ENCODE measurements at regions not wholly inside any gene's neighbourhood (a gene's known extent, or its start where the extent isn't known, plus 50 kb on each side); places are given as distances from the start of the nearest gene placed in this dataset.

- Histone ChIP-seq H3K27me3 (ENCODE audit: control insufficient read depth in 2 of 2, insufficient read depth in 2 of 2, low read length in 2 of 2) (peaks cover 0 to 25% of the 10 kb centered on the region in 2 donors), H3K36me3 (ENCODE audit: control insufficient read depth in 2 of 2, insufficient read depth in 2 of 2, low read length in 2 of 2) (no peaks in the 10 kb centered on the region), H3K4me3 (ENCODE audit: low read length in 2 of 2) (peak overlapping the region in 1 of 2 donors; percentile 10), H3K9me3 (ENCODE audit: control insufficient read depth in 2 of 2, low read length in 2 of 2) (no peaks in the 10 kb centered on the region), H3K9ac (ENCODE audit: low read depth in 1 of 2, low read length in 2 of 2) (no peak overlapping the region), H3K27ac (ENCODE audit: low read depth in 2 of 2, low read length in 2 of 2) (no peak overlapping the region), H3K4me1 (ENCODE audit: control insufficient read depth in 2 of 2, insufficient read depth in 2 of 2, low read length in 2 of 2) (no peaks in the 10 kb centered on the region)
These were observed 227.4 kb upstream of the AZI2 start for GRCh38 chr3:28575746-28576613.

DNA sequence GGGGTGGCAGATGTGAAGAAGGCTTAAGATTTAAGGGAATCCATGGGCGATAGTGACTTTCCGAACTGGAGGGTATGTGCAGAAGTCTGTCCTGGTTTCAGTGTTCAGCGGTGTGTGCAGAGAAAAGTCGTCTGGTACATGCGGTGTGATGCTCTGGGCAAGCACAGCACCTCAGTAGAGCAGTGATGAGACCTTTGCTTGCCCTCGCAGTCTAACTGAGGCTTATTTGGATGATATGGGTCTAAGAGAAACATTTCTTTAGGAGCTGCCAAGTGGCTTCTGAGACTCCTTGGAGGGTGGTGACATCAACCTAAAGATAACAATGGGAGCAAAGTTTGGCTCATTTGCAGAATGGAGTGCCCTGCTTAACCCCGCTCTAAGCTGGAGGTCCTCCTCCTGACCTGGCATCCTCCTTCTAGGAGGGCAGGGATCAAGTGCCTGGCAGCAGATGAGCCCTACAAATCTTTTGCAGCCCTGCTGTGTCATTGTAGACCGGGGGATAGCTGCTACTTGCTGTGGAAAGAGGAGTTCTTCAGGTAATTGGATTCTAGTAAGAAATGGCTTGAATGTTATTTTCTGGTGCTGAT, 228.1 kb upstream of the AZI2 start:
- H3K9me3 ChIP-seq (ENCODE audit: control insufficient read depth in 2 of 2, low read length in 2 of 2), result no peaks in the 10 kb centered on the region
- H3K27ac ChIP-seq (ENCODE audit: low read depth in 2 of 2, low read length in 2 of 2), result no peak overlapping the region
- no peak overlapping the region for H3K4me3 ChIP-seq (ENCODE audit: low read length in 2 of 2)
- H3K27me3 ChIP-seq (ENCODE audit: control insufficient read depth in 2 of 2, insufficient read depth in 2 of 2, low read length in 2 of 2), result peaks cover 0 to 25% of the 10 kb centered on the region in 2 donors
- no peak overlapping the region for H3K9ac ChIP-seq (ENCODE audit: low read depth in 1 of 2, low read length in 2 of 2)
- no peaks in the 10 kb centered on the region for H3K36me3 ChIP-seq (ENCODE audit: control insufficient read depth in 2 of 2, insufficient read depth in 2 of 2, low read length in 2 of 2)
- no peaks in the 10 kb centered on the region for H3K4me1 ChIP-seq (ENCODE audit: control insufficient read depth in 2 of 2, insufficient read depth in 2 of 2, low read length in 2 of 2)

GRCh38 chr3:28577941-28578500, 229.4 kb upstream of the AZI2 start:
- Histone ChIP-seq H3K27me3 (ENCODE audit: control insufficient read depth in 2 of 2, insufficient read depth in 2 of 2, low read length in 2 of 2) (peaks cover 0 to 25% of the 10 kb centered on the region in 2 donors), H3K27ac (ENCODE audit: low read depth in 2 of 2, low read length in 2 of 2) (no peak overlapping the region), H3K9ac (ENCODE audit: low read depth in 1 of 2, low read length in 2 of 2) (no peak overlapping the region), H3K36me3 (ENCODE audit: control insufficient read depth in 2 of 2, insufficient read depth in 2 of 2, low read length in 2 of 2) (no peaks in the 10 kb centered on the region), H3K9me3 (ENCODE audit: control insufficient read depth in 2 of 2, low read length in 2 of 2) (no peaks in the 10 kb centered on the region), H3K4me3 (ENCODE audit: low read length in 2 of 2) (no peak overlapping the region), H3K4me1 (ENCODE audit: control insufficient read depth in 2 of 2, insufficient read depth in 2 of 2, low read length in 2 of 2) (no peaks in the 10 kb centered on the region)

- Histone ChIP-seq H3K36me3 (ENCODE audit: control insufficient read depth in 2 of 2, insufficient read depth in 2 of 2, low read length in 2 of 2) (no peaks in the 10 kb centered on the region), H3K9ac (ENCODE audit: low read depth in 1 of 2, low read length in 2 of 2) (no peak overlapping the region), H3K4me3 (ENCODE audit: low read length in 2 of 2) (no peak overlapping the region), H3K9me3 (ENCODE audit: control insufficient read depth in 2 of 2, low read length in 2 of 2) (no peaks in the 10 kb centered on the region), H3K4me1 (ENCODE audit: control insufficient read depth in 2 of 2, insufficient read depth in 2 of 2, low read length in 2 of 2) (no peaks in the 10 kb centered on the region), H3K27ac (ENCODE audit: low read depth in 2 of 2, low read length in 2 of 2) (no peak overlapping the region), H3K27me3 (ENCODE audit: control insufficient read depth in 2 of 2, insufficient read depth in 2 of 2, low read length in 2 of 2) (no peaks in the 10 kb centered on the region)
These were observed 237.7 kb upstream of the AZI2 start for GRCh38 chr3:28586325-28586724.

GRCh38 chr3:28587723-28588122, 239.1 kb upstream of the AZI2 start:
- Histone ChIP-seq H3K9ac (ENCODE audit: low read depth in 1 of 2, low read length in 2 of 2) (no peak overlapping the region), H3K27ac (ENCODE audit: low read depth in 2 of 2, low read length in 2 of 2) (no peak overlapping the region), H3K4me3 (ENCODE audit: low read length in 2 of 2) (no peak overlapping the region), H3K27me3 (ENCODE audit: control insufficient read depth in 2 of 2, insufficient read depth in 2 of 2, low read length in 2 of 2) (no peaks in the 10 kb centered on the region), H3K9me3 (ENCODE audit: control insufficient read depth in 2 of 2, low read length in 2 of 2) (no peaks in the 10 kb centered on the region), H3K4me1 (ENCODE audit: control insufficient read depth in 2 of 2, insufficient read depth in 2 of 2, low read length in 2 of 2) (no peaks in the 10 kb centered on the region), H3K36me3 (ENCODE audit: control insufficient read depth in 2 of 2, insufficient read depth in 2 of 2, low read length in 2 of 2) (no peaks in the 10 kb centered on the region)

GRCh38 chr3:28590216-28590615, 241.6 kb upstream of the AZI2 start:
- H3K4me1 ChIP-seq (ENCODE audit: control insufficient read depth in 2 of 2, insufficient read depth in 2 of 2, low read length in 2 of 2), result no peaks in the 10 kb centered on the region
- H3K9ac ChIP-seq (ENCODE audit: low read depth in 1 of 2, low read length in 2 of 2), result no peak overlapping the region
- H3K9me3 ChIP-seq (ENCODE audit: control insufficient read depth in 2 of 2, low read length in 2 of 2), result no peaks in the 10 kb centered on the region
- H3K36me3 ChIP-seq (ENCODE audit: control insufficient read depth in 2 of 2, insufficient read depth in 2 of 2, low read length in 2 of 2), result no peaks in the 10 kb centered on the region
- no peaks in the 10 kb centered on the region for H3K27me3 ChIP-seq (ENCODE audit: control insufficient read depth in 2 of 2, insufficient read depth in 2 of 2, low read length in 2 of 2)
- no peak overlapping the region for H3K27ac ChIP-seq (ENCODE audit: low read depth in 2 of 2, low read length in 2 of 2)
- H3K4me3 ChIP-seq (ENCODE audit: low read length in 2 of 2), result no peak overlapping the region

DNA sequence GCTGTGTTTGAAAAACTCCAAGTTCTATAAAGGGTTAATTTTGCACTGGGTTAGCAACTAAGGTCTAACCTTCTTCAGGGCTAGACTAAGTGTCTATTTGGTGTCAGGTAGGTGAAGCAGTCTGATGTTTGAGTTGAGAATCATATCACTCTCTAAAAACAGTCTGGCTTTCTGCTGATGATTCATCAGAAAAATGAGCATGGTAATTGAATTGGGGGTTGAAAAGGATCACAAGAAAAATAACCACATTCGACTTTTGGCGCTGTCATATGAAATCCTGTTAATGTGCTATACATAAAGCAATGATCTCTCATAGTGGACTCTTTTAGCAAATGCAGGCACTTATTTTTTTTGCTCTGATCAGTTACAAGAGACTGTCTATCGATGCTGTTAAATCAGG, 242.2 kb upstream of the AZI2 start:
- Histone ChIP-seq H3K4me1 (ENCODE audit: control insufficient read depth in 2 of 2, insufficient read depth in 2 of 2, low read length in 2 of 2) (no peaks in the 10 kb centered on the region), H3K9me3 (ENCODE audit: control insufficient read depth in 2 of 2, low read length in 2 of 2) (no peaks in the 10 kb centered on the region), H3K27me3 (ENCODE audit: control insufficient read depth in 2 of 2, insufficient read depth in 2 of 2, low read length in 2 of 2) (no peaks in the 10 kb centered on the region), H3K36me3 (ENCODE audit: control insufficient read depth in 2 of 2, insufficient read depth in 2 of 2, low read length in 2 of 2) (no peaks in the 10 kb centered on the region), H3K4me3 (ENCODE audit: low read length in 2 of 2) (no peak overlapping the region), H3K27ac (ENCODE audit: low read depth in 2 of 2, low read length in 2 of 2) (no peak overlapping the region), H3K9ac (ENCODE audit: low read depth in 1 of 2, low read length in 2 of 2) (no peak overlapping the region)

- H3K4me1 ChIP-seq (ENCODE audit: control insufficient read depth in 2 of 2, insufficient read depth in 2 of 2, low read length in 2 of 2), result no peaks in the 10 kb centered on the region
- no peak overlapping the region for H3K4me3 ChIP-seq (ENCODE audit: low read length in 2 of 2)
- no peaks in the 10 kb centered on the region for H3K9me3 ChIP-seq (ENCODE audit: control insufficient read depth in 2 of 2, low read length in 2 of 2)
- H3K36me3 ChIP-seq (ENCODE audit: control insufficient read depth in 2 of 2, insufficient read depth in 2 of 2, low read length in 2 of 2), result no peaks in the 10 kb centered on the region
- no peak overlapping the region for H3K27ac ChIP-seq (ENCODE audit: low read depth in 2 of 2, low read length in 2 of 2)
- H3K9ac ChIP-seq (ENCODE audit: low read depth in 1 of 2, low read length in 2 of 2), result no peak overlapping the region
- no peaks in the 10 kb centered on the region for H3K27me3 ChIP-seq (ENCODE audit: control insufficient read depth in 2 of 2, insufficient read depth in 2 of 2, low read length in 2 of 2)
These were observed 246.7 kb upstream of the AZI2 start for GRCh38 chr3:28595372-28595771.

DNA sequence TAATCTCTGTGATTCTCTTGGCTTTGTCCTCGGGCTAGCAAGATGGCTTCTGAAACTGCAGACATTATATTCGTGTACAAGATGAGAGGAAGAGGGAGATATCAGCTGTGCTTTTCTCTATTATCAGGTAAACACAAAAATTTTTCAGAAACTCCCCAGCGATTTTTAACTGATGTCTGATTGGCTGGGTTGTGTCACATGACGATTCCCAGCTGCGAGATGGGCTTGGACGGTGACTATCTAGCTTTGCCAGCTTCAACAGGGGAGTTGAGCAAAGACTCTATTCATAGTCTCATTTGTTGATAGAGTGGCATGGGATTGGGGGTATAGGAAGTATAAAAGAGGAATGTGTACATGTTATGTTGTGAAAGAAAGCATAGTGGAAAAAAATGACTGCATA, 248.8 kb upstream of the AZI2 start:
- Histone ChIP-seq H3K27me3 (ENCODE audit: control insufficient read depth in 2 of 2, insufficient read depth in 2 of 2, low read length in 2 of 2) (no peaks in the 10 kb centered on the region), H3K27ac (ENCODE audit: low read depth in 2 of 2, low read length in 2 of 2) (no peak overlapping the region), H3K36me3 (ENCODE audit: control insufficient read depth in 2 of 2, insufficient read depth in 2 of 2, low read length in 2 of 2) (no peaks in the 10 kb centered on the region), H3K9ac (ENCODE audit: low read depth in 1 of 2, low read length in 2 of 2) (no peak overlapping the region), H3K9me3 (ENCODE audit: control insufficient read depth in 2 of 2, low read length in 2 of 2) (no peaks in the 10 kb centered on the region), H3K4me1 (ENCODE audit: control insufficient read depth in 2 of 2, insufficient read depth in 2 of 2, low read length in 2 of 2) (no peaks in the 10 kb centered on the region), H3K4me3 (ENCODE audit: low read length in 2 of 2) (no peak overlapping the region)

DNA sequence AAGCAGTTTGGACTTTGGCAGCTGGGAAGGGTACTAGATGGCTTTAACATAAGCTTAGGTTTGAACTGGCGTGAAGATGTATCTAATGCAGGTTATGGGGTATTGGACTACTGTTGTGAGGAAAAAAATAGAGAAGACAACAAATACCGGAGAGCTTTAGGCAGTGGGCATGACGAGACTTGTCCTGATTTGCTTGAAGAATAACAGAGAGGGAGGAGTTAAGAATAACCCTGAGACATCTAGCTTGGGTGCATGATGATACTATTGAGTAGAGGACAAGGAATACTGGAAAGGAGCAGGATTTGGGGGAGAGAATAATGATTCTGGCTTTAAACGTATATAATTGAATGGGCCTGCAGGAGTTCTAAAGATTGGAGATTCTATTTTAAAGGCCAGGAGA, 249.5 kb upstream of the AZI2 start:
- no peaks in the 10 kb centered on the region for H3K9me3 ChIP-seq (ENCODE audit: control insufficient read depth in 2 of 2, low read length in 2 of 2)
- no peak overlapping the region for H3K27ac ChIP-seq (ENCODE audit: low read depth in 2 of 2, low read length in 2 of 2)
- no peaks in the 10 kb centered on the region for H3K4me1 ChIP-seq (ENCODE audit: control insufficient read depth in 2 of 2, insufficient read depth in 2 of 2, low read length in 2 of 2)
- H3K4me3 ChIP-seq (ENCODE audit: low read length in 2 of 2), result no peak overlapping the region
- H3K27me3 ChIP-seq (ENCODE audit: control insufficient read depth in 2 of 2, insufficient read depth in 2 of 2, low read length in 2 of 2), result no peaks in the 10 kb centered on the region
- no peak overlapping the region for H3K9ac ChIP-seq (ENCODE audit: low read depth in 1 of 2, low read length in 2 of 2)
- no peaks in the 10 kb centered on the region for H3K36me3 ChIP-seq (ENCODE audit: control insufficient read depth in 2 of 2, insufficient read depth in 2 of 2, low read length in 2 of 2)
